HCT116 (cell line): ENCODE measurements at regions not wholly inside any gene's neighbourhood (a gene's known extent, or its start where the extent isn't known, plus 50 kb on each side); places are given as distances from the start of the nearest gene placed in this dataset.

Source experiments
- ATAC-seq: fragments of 200-7000 bp; cut with Tn5 transposase; 2 replicates; pipeline ENCODE4 v1.9.1; 2020; ENCODE audit warnings: mild to moderate bottlenecking, moderate library complexity
- BruUV-seq: library from RNA; stranded (reverse); fragments of 400-500 nt; replicated peaks from 2 replicates; lab custom pipeline; 2021; lab: Mats Ljungman, UMichigan
- CTCF ChIA-PET: fragments of 300-600 bp; sonication (Branson Sonifier 250); formaldehyde crosslinking; loops from one replicate; lab custom pipeline; 2021; ENCODE audit warnings: antibody characterized with exemption; lab: Charles Lee
- POLR2A ChIA-PET: fragments of 300-600, 350-600 bp; sonication (Branson Sonifier 250); formaldehyde crosslinking; loops from one replicate; lab custom pipeline; 2021; ENCODE audit warnings: antibody characterized with exemption; lab: Charles Lee
- RAD21 ChIA-PET, 2 experiments: fragments of 300-600 bp; sonication (Branson Sonifier 250); formaldehyde crosslinking; loops; one replicate each; lab custom pipeline; 2023; ENCODE audit warnings: low total read pairs in 2 of 2; ENCODE audit not compliant: uncharacterized antibody in 2 of 2, unreplicated experiment in 2 of 2, low non-redundant PET in 1 of 2; lab: Charles Lee
- DNase-seq: peaks from one replicate; pipeline ENCODE4 v3.0.0-alpha.2; 2010; ENCODE audit warnings: low read depth, low spot score
- H2AFZ ChIP-seq: fragments of 200-600 bp; shearing (Covaris generic), sonication (generic); 2 replicates; pipeline ENCODE4 v1.6.1; 2017; ENCODE audit warnings: low read depth, mixed run types, mixed read lengths, antibody characterized with exemption, low read length; ENCODE audit not compliant: poor library complexity, severe bottlenecking
- H3K27ac ChIP-seq: 2 replicates; pipeline ENCODE4 v1.5.1; 2012; ENCODE audit warnings: low read depth, low read length
- H3K27me3 ChIP-seq: fragments of 200-600 bp; sonication (generic); 2 replicates; pipeline ENCODE4 v1.6.1; 2016; ENCODE audit warnings: mixed run types, low read length, mixed read lengths; ENCODE audit not compliant: insufficient read depth
- H3K36me3 ChIP-seq, 2 experiments: fragments of 200-500 bp in 1 of 2; fragments of 200-600 bp in 1 of 2; sonication (Bioruptor generic) in 1 of 2; sonication (generic) in 1 of 2; 2 replicates each; pipeline versions ENCODE4 v1.5.1 to v1.6.1; 2014 to 2016; ENCODE audit warnings: low read length in 2 of 2, inconsistent platforms in 1 of 2, mixed read lengths in 1 of 2, mixed run types in 1 of 2; ENCODE audit not compliant: insufficient read depth in 2 of 2, control insufficient read depth in 1 of 2
- H3K4me1 ChIP-seq, 2 experiments: fragments of 200-600 bp in 1 of 2; sonication (generic) in 1 of 2; 2 replicates each; pipeline versions ENCODE4 v1.5.1 to v1.6.1; 2012 to 2017; ENCODE audit warnings: low read length in 2 of 2, inconsistent platforms in 1 of 2, mild to moderate bottlenecking in 1 of 2, mixed read lengths in 1 of 2, mixed run types in 1 of 2, moderate library complexity in 1 of 2; ENCODE audit not compliant: insufficient read depth in 2 of 2, control insufficient read depth in 1 of 2
- H3K4me2 ChIP-seq: fragments of 200-600 bp; sonication (generic); 2 replicates; pipeline ENCODE4 v1.6.1; 2017; ENCODE audit warnings: mixed run types, low read length, mixed read lengths
- H3K4me3 ChIP-seq, 2 experiments: fragments of 200-600 bp in 1 of 2; sonication (generic) in 1 of 2; replicated peaks in 1 of 2; 2 replicates each; pipeline ENCODE4 v1.5.1; 2011 to 2016; ENCODE audit warnings: low read length in 2 of 2, control low read depth in 1 of 2, low read depth in 1 of 2, mild to moderate bottlenecking in 1 of 2, mixed read lengths in 1 of 2, mixed run types in 1 of 2
- H3K79me2 ChIP-seq: fragments of 200-600 bp; sonication (generic); 2 replicates; pipeline ENCODE4 v1.6.1; 2017; ENCODE audit warnings: mild to moderate bottlenecking, mixed run types, low read length, moderate library complexity, mixed read lengths; ENCODE audit not compliant: insufficient read depth
- H3K9ac ChIP-seq: fragments of 200-600 bp; sonication (generic); 2 replicates; pipeline ENCODE4 v1.6.1; 2016; ENCODE audit warnings: low read length, mixed read lengths
- H3K9me2 ChIP-seq: fragments of 200-600 bp; sonication (generic), shearing (Covaris generic); 2 replicates; pipeline ENCODE4 v1.6.1; 2017; ENCODE audit warnings: mixed run types, mild to moderate bottlenecking, moderate library complexity; ENCODE audit not compliant: insufficient read depth
- H3K9me3 ChIP-seq, 2 experiments: fragments of 200-500 bp in 1 of 2; fragments of 200-600 bp in 1 of 2; sonication (Bioruptor generic) in 1 of 2; sonication (generic) in 1 of 2; 2 replicates each; pipeline ENCODE4 v1.6.1; 2014 to 2017; ENCODE audit warnings: low read length in 2 of 2, mixed read lengths in 2 of 2, inconsistent platforms in 1 of 2, low read depth in 1 of 2, mild to moderate bottlenecking in 1 of 2, mixed run types in 1 of 2, moderate library complexity in 1 of 2; ENCODE audit not compliant: control insufficient read depth in 1 of 2, insufficient read depth in 1 of 2
- H4K20me1 ChIP-seq: fragments of 200-600 bp; sonication (generic), shearing (Covaris generic); 2 replicates; pipeline ENCODE4 v1.6.1; 2017; ENCODE audit warnings: mixed run types, mild to moderate bottlenecking, moderate library complexity; ENCODE audit not compliant: insufficient read depth
- CEBPB ChIP-seq: IDR thresholded peaks from 2 replicates; pipeline ENCODE4 v1.6.1; 2012; ENCODE audit warnings: low read depth
- EGR1 ChIP-seq: IDR thresholded peaks from 2 replicates; pipeline ENCODE4 v1.6.1; 2012; ENCODE audit warnings: low read depth
- ELF1 ChIP-seq: IDR thresholded peaks from 2 replicates; pipeline ENCODE4 v1.6.1; 2012; ENCODE audit warnings: low read depth, borderline replicate concordance
- EZH2 ChIP-seq: fragments of 200-600 bp; sonication (generic); IDR thresholded peaks from 2 replicates; pipeline ENCODE4 v1.6.1; 2017; ENCODE audit warnings: antibody characterized with exemption, mixed run types
- EZH2phosphoT487 ChIP-seq: fragments of 200-600 bp; IDR thresholded peaks from 2 replicates; pipeline ENCODE4 v1.6.1; 2018; ENCODE audit warnings: antibody characterized with exemption, borderline replicate concordance
- JUND ChIP-seq: IDR thresholded peaks from 2 replicates; pipeline ENCODE4 v1.6.1; 2012
- POLR2A ChIP-seq: IDR thresholded peaks from 2 replicates; pipeline ENCODE4 v1.7.0; 2011; ENCODE audit warnings: borderline replicate concordance; ENCODE audit not compliant: insufficient read depth, insufficient read length; ENCODE audit errors: extremely low read depth
- SIN3A ChIP-seq: IDR thresholded peaks from 2 replicates; pipeline ENCODE4 v1.6.1; 2012; ENCODE audit warnings: low read depth
- SP1 ChIP-seq: IDR thresholded peaks from 2 replicates; pipeline ENCODE4 v1.6.1; 2012; ENCODE audit warnings: low read depth
- SRF ChIP-seq: IDR thresholded peaks from 2 replicates; pipeline ENCODE4 v1.6.1; 2012; ENCODE audit warnings: low read depth
- YY1 ChIP-seq: IDR thresholded peaks from 2 replicates; pipeline ENCODE4 v1.6.1; 2011; ENCODE audit warnings: low read length, low read depth, moderate library complexity, mild to moderate bottlenecking; ENCODE audit not compliant: insufficient replicate concordance; ENCODE audit errors: extremely low read depth
- ZFX ChIP-seq: fragments of 450-650 bp; IDR thresholded peaks from 2 replicates; pipeline ENCODE4 v1.6.1; 2017
- ZNF274 ChIP-seq: fragments of 200-500 bp; sonication (Bioruptor generic); IDR thresholded peaks from 2 replicates; pipeline ENCODE4 v1.6.1; 2014; ENCODE audit warnings: mild to moderate bottlenecking, low read depth, low read length, inconsistent platforms
- intact Hi-C: fragments of 100-400 bp; cut with micrococcal nuclease; formaldehyde crosslinking; loops from 2 replicates; pipeline ENCODE4 v1.10.0; 2022
- TF ChIP-seq, protein P1 (sequence below): IDR thresholded peaks from 2 replicates; pipeline ENCODE4 v1.6.1; 2012
- TF ChIP-seq, protein P2 (sequence below): IDR thresholded peaks from 2 replicates; pipeline ENCODE4 v1.6.1; 2012
- TF ChIP-seq, protein P3 (sequence below): IDR thresholded peaks from 2 replicates; pipeline ENCODE4 v1.6.1; 2012; ENCODE audit warnings: low read depth

DNA sequence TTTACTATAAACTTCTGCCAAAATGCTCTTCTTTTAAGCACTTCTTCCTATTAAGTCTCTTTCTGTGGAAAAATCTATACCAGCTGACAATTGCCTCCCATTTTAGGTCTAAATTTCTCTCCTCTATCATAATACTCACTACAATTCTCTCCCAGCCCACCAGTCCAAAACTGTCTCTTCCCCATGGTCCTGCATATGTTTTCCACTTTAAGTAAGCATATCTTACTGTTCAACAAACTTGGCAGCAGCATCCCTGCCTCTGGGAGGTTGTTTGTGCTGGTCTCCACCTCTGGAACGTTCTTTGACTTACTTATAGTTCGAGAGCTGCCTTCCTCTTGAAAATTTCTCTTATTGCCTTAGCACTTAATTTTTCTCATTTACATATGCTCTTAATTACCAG lies 180.5 kb downstream of the COL12A1 start:
- Histone ChIP-seq H3K79me2 (no peaks in the 10 kb centered on the region), H4K20me1 (no peaks in the 10 kb centered on the region; the same call in 1 of the 2 replicates), H3K4me2 (no peak overlapping the region), H3K4me1 (0 out of 4 replicates have a peak, but pooled peaks cover 0 to 3% of the 10 kb centered on the region in 2 experiments), H3K9ac (no peak overlapping the region), H3K27me3 (no peaks in the 10 kb centered on the region), H2AFZ (peak overlapping the region; percentile 4), H3K36me3 (no peaks in the 10 kb centered on the region), H3K9me2 (no peaks in the 10 kb centered on the region), H3K4me3 (no peak overlapping the region), H3K27ac (no peak overlapping the region), H3K9me3 (no peaks in the 10 kb centered on the region)
- ChIA-PET POLR2A (no interaction called here), RAD21 (no interaction called here), CTCF (no interaction called here)
- no TSS peak for BruUV-seq
- TF ChIP-seq, protein P1, sequence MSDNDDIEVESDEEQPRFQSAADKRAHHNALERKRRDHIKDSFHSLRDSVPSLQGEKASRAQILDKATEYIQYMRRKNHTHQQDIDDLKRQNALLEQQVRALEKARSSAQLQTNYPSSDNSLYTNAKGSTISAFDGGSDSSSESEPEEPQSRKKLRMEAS = no peak
- no peak for TF ChIP-seq ZFX
- no peak for TF ChIP-seq YY1
- no peak for TF ChIP-seq JUND
- no peak for TF ChIP-seq SIN3A
- TF ChIP-seq, protein P2, sequence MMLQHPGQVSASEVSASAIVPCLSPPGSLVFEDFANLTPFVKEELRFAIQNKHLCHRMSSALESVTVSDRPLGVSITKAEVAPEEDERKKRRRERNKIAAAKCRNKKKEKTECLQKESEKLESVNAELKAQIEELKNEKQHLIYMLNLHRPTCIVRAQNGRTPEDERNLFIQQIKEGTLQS = no peak
- no peak for TF ChIP-seq ELF1
- no peak for TF ChIP-seq SRF
- ATAC-seq (no peak), DNase-seq (no peak)
- intact Hi-C loops = no loop called here

DNA sequence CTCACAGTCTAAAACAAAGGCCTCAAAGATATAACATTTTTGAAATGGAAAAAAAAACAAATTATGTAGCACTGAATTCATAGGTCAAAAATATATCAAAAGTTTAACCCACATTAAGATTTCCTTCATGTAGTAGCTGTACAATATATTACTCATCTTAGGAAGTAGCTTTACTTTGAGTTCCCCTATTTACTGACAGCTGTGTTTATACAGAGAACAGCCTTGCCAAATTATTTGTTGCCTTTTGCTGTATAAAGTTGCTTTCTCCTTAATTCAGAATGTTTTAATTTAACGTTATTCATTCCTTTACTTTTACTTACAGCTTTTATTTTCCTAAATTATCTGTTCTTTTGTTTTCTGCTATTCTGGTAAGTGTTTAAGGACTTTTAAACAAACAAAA lies 181.0 kb downstream of the COL12A1 start:
- H3K4me3 ChIP-seq = no peak overlapping the region
- H3K4me1 ChIP-seq = 0 out of 4 replicates have a peak, but pooled peaks cover 0 to 3% of the 10 kb centered on the region in 2 experiments
- no peak overlapping the region for H3K9ac ChIP-seq
- ChIA-PET RAD21 (no interaction called here), POLR2A (no interaction called here), CTCF (no interaction called here)
- H3K27me3 ChIP-seq = no peaks in the 10 kb centered on the region
- H3K79me2 ChIP-seq = no peaks in the 10 kb centered on the region
- no TSS peak for BruUV-seq
- no peak for DNase-seq
- H3K9me3 ChIP-seq = no peaks in the 10 kb centered on the region
- ATAC-seq = no peak
- H3K36me3 ChIP-seq = no peaks in the 10 kb centered on the region
- no peaks in the 10 kb centered on the region; the same call in 1 of the 2 replicates for H4K20me1 ChIP-seq
- no peak overlapping the region for H3K27ac ChIP-seq
- H3K4me2 ChIP-seq = no peak overlapping the region
- intact Hi-C loops = no loop called here
- TF ChIP-seq, protein P3, sequence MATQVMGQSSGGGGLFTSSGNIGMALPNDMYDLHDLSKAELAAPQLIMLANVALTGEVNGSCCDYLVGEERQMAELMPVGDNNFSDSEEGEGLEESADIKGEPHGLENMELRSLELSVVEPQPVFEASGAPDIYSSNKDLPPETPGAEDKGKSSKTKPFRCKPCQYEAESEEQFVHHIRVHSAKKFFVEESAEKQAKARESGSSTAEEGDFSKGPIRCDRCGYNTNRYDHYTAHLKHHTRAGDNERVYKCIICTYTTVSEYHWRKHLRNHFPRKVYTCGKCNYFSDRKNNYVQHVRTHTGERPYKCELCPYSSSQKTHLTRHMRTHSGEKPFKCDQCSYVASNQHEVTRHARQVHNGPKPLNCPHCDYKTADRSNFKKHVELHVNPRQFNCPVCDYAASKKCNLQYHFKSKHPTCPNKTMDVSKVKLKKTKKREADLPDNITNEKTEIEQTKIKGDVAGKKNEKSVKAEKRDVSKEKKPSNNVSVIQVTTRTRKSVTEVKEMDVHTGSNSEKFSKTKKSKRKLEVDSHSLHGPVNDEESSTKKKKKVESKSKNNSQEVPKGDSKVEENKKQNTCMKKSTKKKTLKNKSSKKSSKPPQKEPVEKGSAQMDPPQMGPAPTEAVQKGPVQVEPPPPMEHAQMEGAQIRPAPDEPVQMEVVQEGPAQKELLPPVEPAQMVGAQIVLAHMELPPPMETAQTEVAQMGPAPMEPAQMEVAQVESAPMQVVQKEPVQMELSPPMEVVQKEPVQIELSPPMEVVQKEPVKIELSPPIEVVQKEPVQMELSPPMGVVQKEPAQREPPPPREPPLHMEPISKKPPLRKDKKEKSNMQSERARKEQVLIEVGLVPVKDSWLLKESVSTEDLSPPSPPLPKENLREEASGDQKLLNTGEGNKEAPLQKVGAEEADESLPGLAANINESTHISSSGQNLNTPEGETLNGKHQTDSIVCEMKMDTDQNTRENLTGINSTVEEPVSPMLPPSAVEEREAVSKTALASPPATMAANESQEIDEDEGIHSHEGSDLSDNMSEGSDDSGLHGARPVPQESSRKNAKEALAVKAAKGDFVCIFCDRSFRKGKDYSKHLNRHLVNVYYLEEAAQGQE = no peak
- TF ChIP-seq SIN3A = no peak
- no peak for TF ChIP-seq EZH2phosphoT487
- TF ChIP-seq POLR2A = no peak
- TF ChIP-seq EZH2 = no peak
- no peak for TF ChIP-seq YY1
- TF ChIP-seq, protein P1 = no peak
- no peak for TF ChIP-seq ZNF274
- no peak for TF ChIP-seq SP1
- TF ChIP-seq EGR1 = no peak
- no peak for TF ChIP-seq CEBPB
- TF ChIP-seq ELF1 = no peak
- H3K9me2 ChIP-seq = no peaks in the 10 kb centered on the region
- peak overlapping the region; percentile 4 for H2AFZ ChIP-seq
